Ascending aorta (tissue), 2 donors: ENCODE measurements at regions not wholly inside any gene's neighbourhood (a gene's known extent, or its start where the extent isn't known, plus 50 kb on each side); places are given as distances from the start of the nearest gene placed in this dataset.

Source experiments
- DNase-seq, 2 donors: peaks; one replicate each; pipeline ENCODE4 v3.0.0-alpha.2; 2019; ENCODE audit warnings: low spot score in 2 of 2
- H3K27ac ChIP-seq, 2 donors: fragments of 200-600 bp; sonication (generic); one replicate each; pipeline ENCODE4 v1.5.1; 2016 to 2017; ENCODE audit warnings: mild to moderate bottlenecking in 1 of 2
- H3K27me3 ChIP-seq: fragments of 200-600 bp; sonication (generic); one replicate; pipeline ENCODE4 v1.5.1; 2017
- H3K36me3 ChIP-seq, 2 donors: fragments of 200-600 bp; sonication (generic); one replicate each; pipeline ENCODE4 v1.5.1; 2016
- H3K4me1 ChIP-seq, 2 donors: fragments of 200-600 bp; sonication (generic); one replicate each; pipeline ENCODE4 v1.5.1; 2016 to 2017; ENCODE audit warnings: mild to moderate bottlenecking in 1 of 2
- H3K4me3 ChIP-seq, 2 donors: fragments of 200-600 bp; sonication (generic); one replicate each; pipeline ENCODE4 v1.5.1; 2016 to 2017; ENCODE audit warnings: mild to moderate bottlenecking in 1 of 2
- H3K9me3 ChIP-seq, 2 donors: fragments of 200-600 bp; sonication (generic); one replicate each; pipeline ENCODE4 v1.5.1; 2016
- CTCF ChIP-seq, 3 experiments: fragments of 200-600 bp in 2 of 3; fragments of 450-650 bp in 1 of 3; sonication (generic) in 2 of 3; IDR thresholded peaks; one replicate each; pipeline ENCODE4 v1.5.1; 2016 to 2019; ENCODE audit warnings: antibody characterized with exemption in 3 of 3, mild to moderate bottlenecking in 1 of 3, moderate library complexity in 1 of 3
- intact Hi-C: fragments of 100-400 bp; cut with DNase I; formaldehyde crosslinking; loops from one replicate; pipeline ENCODE4 v1.15.1; 2023

GRCh38 chr10:110370006-110370405 lies 65.3 kb upstream of the SMNDC1 start:
- TF ChIP-seq CTCF (IDR thresholded peaks at IDR 0.05) = no peak
- H3K4me3 ChIP-seq = no peak overlapping the region
- no peaks in the 10 kb centered on the region for H3K36me3 ChIP-seq
- no peak overlapping the region for H3K27ac ChIP-seq
- H3K9me3 ChIP-seq = no peaks in the 10 kb centered on the region
- intact Hi-C loops = no loop called here
- no peaks in the 10 kb centered on the region for H3K27me3 ChIP-seq
- no peaks in the 10 kb centered on the region for H3K4me1 ChIP-seq
- no peak for DNase-seq

- Histone ChIP-seq H3K27me3 (no peaks in the 10 kb centered on the region), H3K4me1 (no peaks in the 10 kb centered on the region), H3K27ac (no peak overlapping the region), H3K36me3 (no peaks in the 10 kb centered on the region), H3K4me3 (no peak overlapping the region), H3K9me3 (no peaks in the 10 kb centered on the region)
- intact Hi-C loops = no loop called here
- DNase-seq = no peak
- no peak for TF ChIP-seq CTCF (IDR thresholded peaks at IDR 0.05)
Observed at GRCh38 chr10:110372656-110373055, 67.9 kb upstream of the SMNDC1 start.

- intact Hi-C loops = no loop called here
- DNase-seq = no peak
- Histone ChIP-seq H3K9me3 (no peaks in the 10 kb centered on the region), H3K27ac (no peak overlapping the region), H3K4me1 (no peaks in the 10 kb centered on the region), H3K27me3 (no peaks in the 10 kb centered on the region), H3K36me3 (no peaks in the 10 kb centered on the region), H3K4me3 (no peak overlapping the region)
- TF ChIP-seq CTCF (IDR thresholded peaks at IDR 0.05) = no peak
Observed at GRCh38 chr10:110373059-110373458, 68.3 kb upstream of the SMNDC1 start.

GRCh38 chr10:110373857-110374654 lies 69.3 kb upstream of the SMNDC1 start:
- H3K4me3 ChIP-seq = no peak overlapping the region
- H3K4me1 ChIP-seq = no peaks in the 10 kb centered on the region
- no peak for DNase-seq
- no peaks in the 10 kb centered on the region for H3K27me3 ChIP-seq
- no peak for TF ChIP-seq CTCF (IDR thresholded peaks at IDR 0.05)
- no peaks in the 10 kb centered on the region for H3K9me3 ChIP-seq
- intact Hi-C loops = no loop called here
- no peaks in the 10 kb centered on the region for H3K36me3 ChIP-seq
- H3K27ac ChIP-seq = no peak overlapping the region

- intact Hi-C loops = no loop called here
- no peak for TF ChIP-seq CTCF (IDR thresholded peaks at IDR 0.05)
- DNase-seq = no peak
- Histone ChIP-seq H3K36me3 (no peaks in the 10 kb centered on the region), H3K4me1 (no peaks in the 10 kb centered on the region), H3K4me3 (no peak overlapping the region), H3K9me3 (no peaks in the 10 kb centered on the region), H3K27ac (no peak overlapping the region), H3K27me3 (no peaks in the 10 kb centered on the region)
Observed at GRCh38 chr10:110375121-110375520, 70.4 kb upstream of the SMNDC1 start.
